H1 (cell line): ENCODE measurements at regions not wholly inside any gene's neighbourhood (a gene's known extent, or its start where the extent isn't known, plus 50 kb on each side); places are given as distances from the start of the nearest gene placed in this dataset.

Source experiments
- CTCF ChIA-PET: fragments of 300-600 bp; sonication (Branson Sonifier 250); formaldehyde crosslinking; loops from one replicate; lab custom pipeline; 2021; ENCODE audit not compliant: partially characterized antibody; lab: Charles Lee
- POLR2A ChIA-PET: fragments of 300-600 bp; sonication (Branson Sonifier 250); formaldehyde crosslinking; loops from one replicate; lab custom pipeline; 2021; ENCODE audit warnings: inconsistent platforms; ENCODE audit not compliant: partially characterized antibody; lab: Charles Lee
- DNase-seq, 2 experiments: peaks; one replicate each; pipeline versions ENCODE4 v3.0.0 to v3.0.0-alpha.2; 2010 to 2022; ENCODE audit warnings: low spot score in 2 of 2, low read depth in 1 of 2, mixed read lengths in 1 of 2
- FAIRE-seq: peaks from 2 replicates; lab custom pipeline; 2011; peaks lifted over from hg19 to GRCh38; lab: Jason Lieb, UNC
- H2AFZ ChIP-seq: 2 replicates; pipeline ENCODE4 v1.8.1; 2012; ENCODE audit warnings: low read length, inconsistent platforms
- H2AK5ac ChIP-seq: 2 replicates; pipeline ENCODE4 v1.6.1; 2013; ENCODE audit warnings: low read depth, low read length
- H2BK120ac ChIP-seq: replicated peaks from 2 replicates; pipeline ENCODE3; 2013; ENCODE audit warnings: low read depth, low read length, inconsistent platforms
- H2BK12ac ChIP-seq: 2 replicates; pipeline ENCODE4 v1.6.1; 2013; ENCODE audit warnings: low read depth, low read length
- H2BK15ac ChIP-seq: 2 replicates; pipeline ENCODE4 v1.6.1; 2013; ENCODE audit warnings: low read length
- H2BK20ac ChIP-seq: 2 replicates; pipeline ENCODE4 v1.6.1; 2013; ENCODE audit warnings: low read length
- H2BK5ac ChIP-seq: 2 replicates; pipeline ENCODE4 v1.6.1; 2013; ENCODE audit warnings: low read depth, low read length
- H3K14ac ChIP-seq: 2 replicates; pipeline ENCODE4 v1.6.1; 2013; ENCODE audit warnings: inconsistent platforms; ENCODE audit not compliant: insufficient read length
- H3K18ac ChIP-seq: 2 replicates; pipeline ENCODE4 v1.6.1; 2013; ENCODE audit warnings: low read length; ENCODE audit errors: extremely low read depth
- H3K23ac ChIP-seq: 2 replicates; pipeline ENCODE4 v1.6.1; 2013; ENCODE audit warnings: inconsistent platforms; ENCODE audit not compliant: insufficient read length
- H3K23me2 ChIP-seq: 2 replicates; pipeline ENCODE4 v1.6.1; 2013; ENCODE audit warnings: low read depth, low read length
- H3K27ac ChIP-seq: 2 replicates; pipeline ENCODE4 v1.6.1; 2011; ENCODE audit warnings: low read depth, low read length, inconsistent platforms
- H3K27me3 ChIP-seq, 4 experiments: replicated peaks in 1 of 4; 1 replicate in 1 of 4; 2 replicates in 3 of 4; pipeline versions ENCODE4 v1.6.1 to v1.8.1; 2011 to 2013; ENCODE audit warnings: low read length in 3 of 4, mild to moderate bottlenecking in 3 of 4, inconsistent platforms in 2 of 4, mixed read lengths in 2 of 4, moderate library complexity in 1 of 4; ENCODE audit not compliant: control insufficient read depth in 3 of 4, insufficient read depth in 3 of 4; ENCODE audit errors: extremely low read depth in 1 of 4
- H3K36me3 ChIP-seq, 4 experiments: 2 replicates each; pipeline versions ENCODE4 v1.6.1 to v1.8.1; 2011 to 2013; ENCODE audit warnings: mild to moderate bottlenecking in 4 of 4, low read length in 3 of 4, moderate library complexity in 2 of 4, control low read depth in 1 of 4, inconsistent platforms in 1 of 4; ENCODE audit not compliant: insufficient read depth in 4 of 4, control insufficient read depth in 2 of 4
- H3K4ac ChIP-seq: replicated peaks from 2 replicates; pipeline ENCODE3; 2013; ENCODE audit warnings: low read length, low read depth, mixed read lengths, inconsistent platforms; ENCODE audit not compliant: insufficient read length
- H3K4me1 ChIP-seq, 4 experiments: replicated peaks in 1 of 4; 1 replicate in 1 of 4; 2 replicates in 3 of 4; pipeline versions ENCODE4 v1.6.1 to v1.8.1; 2011 to 2013; ENCODE audit warnings: low read length in 3 of 4, inconsistent platforms in 2 of 4, mixed read lengths in 1 of 4; ENCODE audit not compliant: insufficient read depth in 4 of 4, control insufficient read depth in 3 of 4
- H3K4me2 ChIP-seq, 2 experiments: 2 replicates each; pipeline versions ENCODE4 v1.6.1 to v1.8.1; 2011 to 2013; ENCODE audit warnings: low read depth in 2 of 2, low read length in 2 of 2, control low read depth in 1 of 2, inconsistent platforms in 1 of 2, mild to moderate bottlenecking in 1 of 2; ENCODE audit not compliant: insufficient read depth in 1 of 2
- H3K4me3 ChIP-seq, 4 experiments: fragments of 200-600, 300-600 bp in 1 of 4; sonication (generic), shearing (Covaris generic), sonication (Bioruptor Twin) in 1 of 4; 2 replicates each; pipeline versions ENCODE4 v1.5.1 to v1.8.1; 2011 to 2016; ENCODE audit warnings: low read length in 4 of 4, low read depth in 3 of 4, control low read depth in 2 of 4, inconsistent platforms in 2 of 4, mild to moderate bottlenecking in 2 of 4, mixed read lengths in 1 of 4, moderate library complexity in 1 of 4; ENCODE audit not compliant: insufficient read depth in 2 of 4; ENCODE audit errors: extremely low read depth in 1 of 4
- H3K56ac ChIP-seq: replicated peaks from 2 replicates; pipeline ENCODE3; 2013; ENCODE audit warnings: low read depth, mild to moderate bottlenecking, mixed read lengths, low read length, inconsistent platforms; ENCODE audit not compliant: insufficient read length
- H3K79me1 ChIP-seq: 2 replicates; pipeline ENCODE4 v1.6.1; 2013; ENCODE audit warnings: low read depth, low read length, control low read depth
- H3K79me2 ChIP-seq, 2 experiments: 2 replicates each; pipeline versions ENCODE4 v1.6.1 to v1.8.1; 2012 to 2013; ENCODE audit warnings: low read length in 2 of 2, mild to moderate bottlenecking in 2 of 2, inconsistent platforms in 1 of 2; ENCODE audit not compliant: insufficient read depth in 2 of 2, control insufficient read depth in 1 of 2
- H3K9ac ChIP-seq, 4 experiments: replicated peaks in 1 of 4; 1 replicate in 1 of 4; 2 replicates in 3 of 4; pipeline versions ENCODE4 v1.6.1 to v1.8.1; 2011 to 2013; ENCODE audit warnings: low read depth in 3 of 4, low read length in 3 of 4, control low read depth in 2 of 4, mild to moderate bottlenecking in 2 of 4, moderate library complexity in 2 of 4, inconsistent platforms in 1 of 4; ENCODE audit errors: extremely low read depth in 1 of 4
- H3K9me3 ChIP-seq, 2 experiments: 2 replicates each; pipeline versions ENCODE4 v1.6.1 to v1.8.1; 2012 to 2013; ENCODE audit warnings: mild to moderate bottlenecking in 2 of 2, moderate library complexity in 2 of 2, control low read depth in 1 of 2, inconsistent platforms in 1 of 2, low read depth in 1 of 2, low read length in 1 of 2, mixed read lengths in 1 of 2; ENCODE audit not compliant: insufficient read depth in 2 of 2
- H4K20me1 ChIP-seq, 2 experiments: replicated peaks in 1 of 2; 2 replicates each; pipeline versions ENCODE3 to v1.8.1; 2011 to 2013; ENCODE audit warnings: inconsistent platforms in 2 of 2, low read length in 2 of 2, mild to moderate bottlenecking in 1 of 2; ENCODE audit not compliant: insufficient read depth in 2 of 2, control insufficient read depth in 1 of 2
- H4K5ac ChIP-seq: 2 replicates; pipeline ENCODE4 v1.6.1; 2013; ENCODE audit warnings: low read length, low read depth, mixed read lengths, inconsistent platforms; ENCODE audit not compliant: insufficient read length
- H4K8ac ChIP-seq: 2 replicates; pipeline ENCODE4 v1.8.0; 2013; ENCODE audit warnings: mild to moderate bottlenecking, moderate library complexity, low read length, inconsistent platforms; ENCODE audit not compliant: insufficient read depth; ENCODE audit errors: extremely low read depth
- H4K91ac ChIP-seq: replicated peaks from 2 replicates; pipeline ENCODE3; 2013; ENCODE audit warnings: low read length, mixed read lengths, inconsistent platforms; ENCODE audit not compliant: insufficient read length
- ASH2L ChIP-seq: fragments of 200-600, 300-600 bp; sonication (generic); IDR thresholded peaks from one replicate; pipeline ENCODE4 v1.7.1; 2017; ENCODE audit warnings: low read length
- ATF2 ChIP-seq: IDR thresholded peaks from 2 replicates; pipeline ENCODE4 v1.6.1; 2012; ENCODE audit warnings: low read length, inconsistent platforms
- BRCA1 ChIP-seq: IDR thresholded peaks from 2 replicates; pipeline ENCODE4 v1.6.1; 2012; ENCODE audit warnings: low read depth, low read length, improper control_type of control experiment
- CBX5 ChIP-seq: fragments of 300-800, 300-1000 bp; sonication (generic); IDR thresholded peaks from 2 replicates; pipeline ENCODE4 v1.7.1; 2016; ENCODE audit warnings: antibody characterized with exemption, low read length, low read depth
- CHD2 ChIP-seq: IDR thresholded peaks from 2 replicates; pipeline ENCODE4 v1.6.1; 2012; ENCODE audit warnings: low read length, improper control_type of control experiment
- EGR1 ChIP-seq: IDR thresholded peaks from 2 replicates; pipeline ENCODE4 v1.6.1; 2011; ENCODE audit warnings: low read depth, low read length, borderline replicate concordance
- GABPA ChIP-seq: IDR thresholded peaks from 2 replicates; pipeline ENCODE4 v1.6.1; 2011; ENCODE audit warnings: mild to moderate bottlenecking, low read length, moderate library complexity, borderline replicate concordance; ENCODE audit not compliant: insufficient read depth
- GTF2F1 ChIP-seq: IDR thresholded peaks from 2 replicates; pipeline ENCODE4 v1.6.1; 2012; ENCODE audit warnings: low read depth, low read length, improper control_type of control experiment, borderline replicate concordance
- HDAC2 ChIP-seq, 2 experiments: fragments of 300-600 bp in 1 of 2; sonication (generic) in 1 of 2; IDR thresholded peaks; 2 replicates each; pipeline ENCODE4 v1.6.1; 2011 to 2012; ENCODE audit warnings: low read depth in 2 of 2, low read length in 2 of 2, mild to moderate bottlenecking in 2 of 2, moderate library complexity in 2 of 2, borderline replicate concordance in 1 of 2, inconsistent platforms in 1 of 2
- POLR2A ChIP-seq, 2 experiments: IDR thresholded peaks; 1 replicate in 1 of 2; 2 replicates in 1 of 2; pipeline ENCODE4 v1.6.1; 2011; ENCODE audit warnings: low read depth in 2 of 2, low read length in 2 of 2, mild to moderate bottlenecking in 2 of 2; ENCODE audit errors: control extremely low read depth in 1 of 2
- RBBP5 ChIP-seq: IDR thresholded peaks from 2 replicates; pipeline ENCODE4 v1.7.1; 2012; ENCODE audit warnings: low read depth, mild to moderate bottlenecking, inconsistent platforms, low read length, moderate library complexity, borderline replicate concordance
- SP2 ChIP-seq: IDR thresholded peaks from 2 replicates; pipeline ENCODE4 v1.6.1; 2012; ENCODE audit warnings: mild to moderate bottlenecking, low read length, inconsistent platforms
- SRF ChIP-seq: IDR thresholded peaks from 2 replicates; pipeline ENCODE4 v1.6.1; 2011; ENCODE audit warnings: mild to moderate bottlenecking, low read depth, low read length, moderate library complexity
- TAF7 ChIP-seq: optimal IDR thresholded peaks from 2 replicates; pipeline ENCODE3; 2011; ENCODE audit warnings: low read depth, mild to moderate bottlenecking, inconsistent platforms, low read length, moderate library complexity, borderline replicate concordance
- WGBS, 2 experiments: shearing (Covaris generic) in 1 of 2; methylation state at CpG; one replicate each; pipeline versions ENCODE4 v1.1.6 to v1.1.7; 2013 to 2015; ENCODE audit warnings: low lambda C conversion rate in 2 of 2, mixed read lengths in 2 of 2, inconsistent platforms in 1 of 2, low coverage in 1 of 2, missing lambda C conversion rate in 1 of 2; ENCODE audit not compliant: insufficient replicate concordance in 2 of 2, insufficient coverage in 1 of 2, insufficient read length in 1 of 2; ENCODE audit errors: extremely low coverage in 1 of 2, missing lambda C conversion rate in 1 of 2; 5-methylcytosine and 5-hydroxymethylcytosine counted together

DNA sequence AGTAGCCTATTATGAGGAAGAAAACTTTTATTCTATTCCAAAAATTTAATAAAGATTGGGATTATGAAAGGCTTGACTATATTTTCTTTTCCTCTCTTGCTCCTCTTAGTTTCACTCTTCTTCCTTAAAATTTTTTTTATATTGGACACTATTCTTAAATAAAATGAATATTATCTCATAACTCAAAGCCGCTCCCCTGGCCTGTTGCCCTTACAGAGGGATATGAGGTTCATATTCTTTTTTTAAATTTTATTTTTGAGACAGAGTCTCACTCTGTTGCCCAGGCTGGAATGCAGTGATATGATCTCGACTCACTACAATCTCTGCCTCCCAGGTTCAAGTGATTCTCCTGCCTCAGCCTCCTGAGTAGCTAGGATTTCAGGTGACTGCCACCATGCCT is 106.8 kb upstream of the MPDZ start:
- POLR2A ChIA-PET: no interaction called here
- CTCF ChIA-PET: no interaction called here
- H2AK5ac ChIP-seq: no peak overlapping the region
- no peak overlapping the region for H3K4ac ChIP-seq
- H4K91ac ChIP-seq: no peak overlapping the region
- H3K56ac ChIP-seq: no peak overlapping the region
- peaks cover 3 to 6% of the 10 kb centered on the region in 2 experiments; a peak in 1 of 4 replicates for H3K9me3 ChIP-seq
- H3K14ac ChIP-seq: no peak overlapping the region
- no peak overlapping the region for H2BK120ac ChIP-seq
- H3K18ac ChIP-seq: no peak overlapping the region
- H4K20me1 ChIP-seq: no peaks in the 10 kb centered on the region
- H3K23me2 ChIP-seq: no peaks in the 10 kb centered on the region
- H3K79me1 ChIP-seq: no peaks in the 10 kb centered on the region
- H2AFZ ChIP-seq: no peak overlapping the region
- no peak overlapping the region for H3K9ac ChIP-seq
- no peak overlapping the region for H4K8ac ChIP-seq
- no peak overlapping the region for H3K27ac ChIP-seq
- WGBS, 2 experiments: 83% methylated on average over 2 of the region's 2 CpGs; no CpG with 5 or more reads in 1 of the 2 experiments
- H3K79me2 ChIP-seq: no peaks in the 10 kb centered on the region
- no peak overlapping the region for H4K5ac ChIP-seq
- H2BK20ac ChIP-seq: no peak overlapping the region
- no peak overlapping the region for H2BK12ac ChIP-seq
- H3K27me3 ChIP-seq: no peaks in the 10 kb centered on the region
- no peak for FAIRE-seq
- no peak overlapping the region for H3K23ac ChIP-seq
- H3K4me1 ChIP-seq: no peaks in the 10 kb centered on the region
- no peak for DNase-seq
- H3K36me3 ChIP-seq: no peaks in the 10 kb centered on the region
- H2BK5ac ChIP-seq: no peak overlapping the region
- H2BK15ac ChIP-seq: no peak overlapping the region
- H3K4me2 ChIP-seq: no peak overlapping the region
- H3K4me3 ChIP-seq: no peak overlapping the region
- no peak for TF ChIP-seq CHD2
- TF ChIP-seq CBX5: no peak
- TF ChIP-seq EGR1: no peak
- TF ChIP-seq SRF: no peak
- TF ChIP-seq BRCA1: no peak
- TF ChIP-seq ATF2: no peak
- TF ChIP-seq TAF7: no peak
- TF ChIP-seq ASH2L: no peak
- no peak for TF ChIP-seq GABPA
- no peak for TF ChIP-seq GTF2F1
- no peak for TF ChIP-seq POLR2A (IDR thresholded peaks at IDR 0.05; ENCODE audit: control extremely low read depth in 1 of 2, low read depth in 2 of 2, low read length in 2 of 2)
- no peak for TF ChIP-seq RBBP5
- no peak for TF ChIP-seq SP2
- no peak for TF ChIP-seq HDAC2 (IDR thresholded peaks at IDR 0.05; ENCODE audit: borderline replicate concordance in 1 of 2, low read depth in 2 of 2, low read length in 2 of 2)
